OCI-LY7 (cell line): ENCODE measurements at regions not wholly inside any gene's neighbourhood (a gene's known extent, or its start where the extent isn't known, plus 50 kb on each side); places are given as distances from the start of the nearest gene placed in this dataset.
"Not testable (repeated sequence)": the region's sequence is repeated elsewhere in the genome, so short reads cannot be mapped to it uniquely, and the experiment has no call there.

Experiments
- BruUV-seq: library from RNA; stranded (reverse); fragments of 400-500 nt; replicated peaks from 2 replicates; lab custom pipeline; 2021; lab: Mats Ljungman, UMichigan
- CTCF ChIA-PET: fragments of 300-600 bp; sonication (Branson Sonifier 250); formaldehyde crosslinking; loops from one replicate; lab custom pipeline; 2022; ENCODE audit warnings: antibody characterized with exemption; ENCODE audit not compliant: unreplicated experiment; lab: Charles Lee
- POLR2A ChIA-PET: fragments of 300-600 bp; sonication (Branson Sonifier 250); formaldehyde crosslinking; loops from one replicate; lab custom pipeline; 2022; ENCODE audit warnings: antibody characterized with exemption; lab: Charles Lee
- DNase-seq: peaks from one replicate; pipeline ENCODE4 v3.0.0-alpha.2; 2015; ENCODE audit warnings: low spot score
- H2AFZ ChIP-seq: fragments of 200-600 bp; sonication (generic), shearing (Covaris generic); 2 replicates; pipeline ENCODE4 v1.6.1; 2014; ENCODE audit warnings: mild to moderate bottlenecking, antibody characterized with exemption, low read length, moderate library complexity
- H3K27ac ChIP-seq: fragments of 200-600 bp; sonication (generic); 2 replicates; pipeline ENCODE4 v1.5.1; 2014; ENCODE audit warnings: mixed run types, low read depth, mild to moderate bottlenecking, moderate library complexity, low read length, inconsistent platforms; ENCODE audit not compliant: poor library complexity, severe bottlenecking
- H3K36me3 ChIP-seq: fragments of 200-600 bp; sonication (generic); 2 replicates; pipeline ENCODE4 v1.6.1; 2014; ENCODE audit warnings: mild to moderate bottlenecking, antibody characterized with exemption, low read length, moderate library complexity, mixed read lengths; ENCODE audit not compliant: insufficient read depth
- H3K4me1 ChIP-seq: fragments of 200-600 bp; sonication (generic); 2 replicates; pipeline ENCODE4 v1.5.1; 2014; ENCODE audit warnings: mild to moderate bottlenecking, low read length; ENCODE audit not compliant: insufficient read depth, poor library complexity, severe bottlenecking
- H3K4me2 ChIP-seq: fragments of 200-600 bp; sonication (generic); 2 replicates; pipeline ENCODE4 v1.6.1; 2014; ENCODE audit warnings: mild to moderate bottlenecking, low read length
- H3K4me3 ChIP-seq: fragments of 200-600 bp; sonication (generic); 2 replicates; pipeline ENCODE4 v1.5.1; 2014; ENCODE audit warnings: mild to moderate bottlenecking, low read depth, low read length; ENCODE audit not compliant: poor library complexity, severe bottlenecking
- H3K79me2 ChIP-seq: fragments of 200-600 bp; sonication (generic); 2 replicates; pipeline ENCODE4 v1.6.1; 2016; ENCODE audit warnings: low read depth, mild to moderate bottlenecking, low read length, moderate library complexity, mixed read lengths; ENCODE audit not compliant: insufficient read depth
- H3K9me2 ChIP-seq: fragments of 200-600 bp; sonication (generic); 2 replicates; pipeline ENCODE4 v1.6.1; 2016; ENCODE audit warnings: mild to moderate bottlenecking, low read length, mixed read lengths; ENCODE audit not compliant: insufficient read depth
- H3K9me3 ChIP-seq: fragments of 200-600 bp; sonication (generic); 2 replicates; pipeline ENCODE4 v1.6.1; 2014; ENCODE audit warnings: mild to moderate bottlenecking, mixed run types, low read length, mixed read lengths
- H4K20me1 ChIP-seq: fragments of 200-600 bp; sonication (generic); 2 replicates; pipeline ENCODE4 v1.6.1; 2014; ENCODE audit warnings: mild to moderate bottlenecking, antibody characterized with exemption, low read length, moderate library complexity, mixed read lengths; ENCODE audit not compliant: insufficient read depth
- CTCF ChIP-seq: fragments of 200-600 bp; sonication (generic); conservative IDR thresholded peaks from 2 replicates; pipeline ENCODE4 v1.5.1; 2014; ENCODE audit warnings: mild to moderate bottlenecking, antibody characterized with exemption, low read length, moderate library complexity, mixed read lengths
- EZH2phosphoT487 ChIP-seq: fragments of 200-600 bp; sonication (generic); IDR thresholded peaks from 2 replicates; pipeline ENCODE4 v1.6.1; 2018; ENCODE audit warnings: low read depth, borderline replicate concordance, mild to moderate bottlenecking, mixed run types, antibody characterized with exemption, low read length, moderate library complexity, mixed read lengths
- intact Hi-C: fragments of 100-400 bp; cut with micrococcal nuclease; formaldehyde crosslinking; loops from one replicate; pipeline ENCODE4 v1.10.0; 2022; ENCODE audit not compliant: unreplicated experiment

GRCh38 chr11:69914286-69915150 is 95.3 kb upstream of the FGF3 start:
- CTCF ChIA-PET = no interaction called here
- Histone ChIP-seq H3K36me3 (no peaks in the 10 kb centered on the region), H2AFZ (no peak overlapping the region), H3K4me2 (no peak overlapping the region), H3K9me3 (no peaks in the 10 kb centered on the region), H3K79me2 (no peaks in the 10 kb centered on the region), H3K9me2 (no peaks in the 10 kb centered on the region), H3K4me1 (no peaks in the 10 kb centered on the region), H3K27ac (no peak overlapping the region), H3K4me3 (no peak overlapping the region), H4K20me1 (no peaks in the 10 kb centered on the region)
- intact Hi-C loops = no loop called here
- no TSS peak for BruUV-seq
- POLR2A ChIA-PET = no interaction called here
- DNase-seq = no peak
- TF ChIP-seq CTCF = no peak
- no peak for TF ChIP-seq EZH2phosphoT487

- intact Hi-C loops = no loop called here
- no peak for TF ChIP-seq CTCF
- TF ChIP-seq EZH2phosphoT487 = no peak
- CTCF ChIA-PET = no interaction called here
- Histone ChIP-seq H4K20me1 (no peaks in the 10 kb centered on the region), H3K4me1 (no peaks in the 10 kb centered on the region), H3K9me2 (no peaks in the 10 kb centered on the region), H2AFZ (no peak overlapping the region), H3K27ac (no peak overlapping the region), H3K79me2 (no peaks in the 10 kb centered on the region), H3K36me3 (no peaks in the 10 kb centered on the region), H3K9me3 (no peaks in the 10 kb centered on the region), H3K4me2 (no peak overlapping the region), H3K4me3 (no peak overlapping the region)
- no TSS peak for BruUV-seq
- DNase-seq = no peak
- POLR2A ChIA-PET = no interaction called here
These were observed 95.9 kb upstream of the FGF3 start for GRCh38 chr11:69915151-69915500.

GRCh38 chr11:69915501-69916250 is 96.5 kb upstream of the FGF3 start:
- H3K9me3 ChIP-seq = no peaks in the 10 kb centered on the region
- H3K27ac ChIP-seq = no peak overlapping the region
- H3K4me2 ChIP-seq = no peak overlapping the region
- intact Hi-C loops = no loop called here
- H2AFZ ChIP-seq = no peak overlapping the region
- no peaks in the 10 kb centered on the region for H4K20me1 ChIP-seq
- H3K79me2 ChIP-seq = no peaks in the 10 kb centered on the region
- H3K4me1 ChIP-seq = no peaks in the 10 kb centered on the region
- H3K4me3 ChIP-seq = no peak overlapping the region
- DNase-seq = peak; percentile 48
- no TSS peak for BruUV-seq
- no peaks in the 10 kb centered on the region for H3K36me3 ChIP-seq
- no peak for TF ChIP-seq EZH2phosphoT487
- peak; percentile 82 for TF ChIP-seq CTCF
- POLR2A ChIA-PET = no interaction called here
- CTCF ChIA-PET = no interaction called here
- no peaks in the 10 kb centered on the region for H3K9me2 ChIP-seq

GRCh38 chr11:69916251-69916649 is 97.0 kb upstream of the FGF3 start:
- H3K9me2 ChIP-seq, DNase-seq, CTCF ChIA-PET, H3K27ac ChIP-seq, H3K36me3 ChIP-seq, H3K4me3 ChIP-seq, intact Hi-C loops, POLR2A ChIA-PET, H3K9me3 ChIP-seq, H3K4me2 ChIP-seq, BruUV-seq, H4K20me1 ChIP-seq, H3K4me1 ChIP-seq, H3K79me2 ChIP-seq, H2AFZ ChIP-seq: not testable (repeated sequence)
